Left forelimb (tissue), 1 donor: ENCODE measurements at regions not wholly inside any gene's neighbourhood (a gene's known extent, or its start where the extent isn't known, plus 50 kb on each side); places are given as distances from the start of the nearest gene placed in this dataset.

Experiments
- DNase-seq: peaks from one replicate; pipeline ENCODE4 v3.0.0-alpha.2; 2018; ENCODE audit warnings: low spot score

GRCh38 chr9:95670122-95670521, 153.4 kb upstream of the PTCH1 start:
- no peak for DNase-seq

GRCh38 chr9:95669253-95669652, 152.5 kb upstream of the PTCH1 start:
- DNase-seq: no peak

- no peak for DNase-seq
These were observed 151.0 kb upstream of the PTCH1 start for GRCh38 chr9:95667789-95668188.

- no peak for DNase-seq
These were observed 150.0 kb upstream of the PTCH1 start for GRCh38 chr9:95666785-95667155.

GRCh38 chr9:95666096-95666784, 149.5 kb upstream of the PTCH1 start:
- DNase-seq: no peak

- DNase-seq: no peak
These were observed 136.5 kb upstream of the PTCH1 start for GRCh38 chr9:95653246-95653645.

- no peak for DNase-seq
These were observed 133.9 kb upstream of the PTCH1 start for GRCh38 chr9:95650720-95651119.

GRCh38 chr9:95649801-95650213, 133.0 kb upstream of the PTCH1 start:
- DNase-seq: no peak

GRCh38 chr9:95648225-95648624, 131.5 kb upstream of the PTCH1 start:
- DNase-seq: no peak

GRCh38 chr9:95645992-95646391, 129.2 kb upstream of the PTCH1 start:
- DNase-seq: no peak

GRCh38 chr9:95645579-95645978, 128.8 kb upstream of the PTCH1 start:
- DNase-seq: no peak

GRCh38 chr9:95644377-95644776, 127.6 kb upstream of the PTCH1 start:
- no peak for DNase-seq

GRCh38 chr9:95643619-95644018, 126.8 kb upstream of the PTCH1 start:
- no peak for DNase-seq

- DNase-seq: no peak
These were observed 125.4 kb upstream of the PTCH1 start for GRCh38 chr9:95642189-95642588.

GRCh38 chr9:95641586-95641985, 124.8 kb upstream of the PTCH1 start:
- no peak for DNase-seq

GRCh38 chr9:95640336-95640735, 123.6 kb upstream of the PTCH1 start:
- no peak for DNase-seq

- DNase-seq: no peak
These were observed 119.4 kb upstream of the PTCH1 start for GRCh38 chr9:95635986-95636671.

GRCh38 chr9:95634536-95634935, 117.8 kb upstream of the PTCH1 start:
- no peak for DNase-seq

GRCh38 chr9:95634114-95634513, 117.3 kb upstream of the PTCH1 start:
- no peak for DNase-seq

- DNase-seq: no peak
These were observed 112.8 kb upstream of the PTCH1 start for GRCh38 chr9:95629585-95629984.

- DNase-seq: no peak
These were observed 111.0 kb upstream of the PTCH1 start for GRCh38 chr9:95627802-95628201.

GRCh38 chr9:95626885-95627558, 110.3 kb upstream of the PTCH1 start:
- no peak for DNase-seq

- DNase-seq: no peak
These were observed 109.6 kb upstream of the PTCH1 start for GRCh38 chr9:95626341-95626740.
